H1 (cell line): ENCODE measurements at regions not wholly inside any gene's neighbourhood (a gene's known extent, or its start where the extent isn't known, plus 50 kb on each side); places are given as distances from the start of the nearest gene placed in this dataset.

Source experiments
- MAX ChIP-seq: IDR thresholded peaks from 2 replicates; pipeline ENCODE4 v1.6.1; 2012; ENCODE audit warnings: inconsistent platforms
- RXRA ChIP-seq: IDR thresholded peaks from 2 replicates; pipeline ENCODE4 v1.6.1; 2011; ENCODE audit warnings: low read depth, mild to moderate bottlenecking, low read length, moderate library complexity; ENCODE audit not compliant: insufficient read depth
- SP1 ChIP-seq: IDR thresholded peaks from 2 replicates; pipeline ENCODE4 v1.6.1; 2011; ENCODE audit warnings: low read depth, low read length
- SRF ChIP-seq: IDR thresholded peaks from 2 replicates; pipeline ENCODE4 v1.6.1; 2011; ENCODE audit warnings: mild to moderate bottlenecking, low read depth, low read length, moderate library complexity
- TF ChIP-seq, protein P1 (sequence below), 3 experiments: IDR thresholded peaks; 1 replicate in 2 of 3; 2 replicates in 1 of 3; pipeline versions ENCODE4 v1.5.1 to v1.6.1; 2011; ENCODE audit warnings: low read length in 3 of 3, mild to moderate bottlenecking in 3 of 3, inconsistent platforms in 2 of 3, low read depth in 1 of 3, moderate library complexity in 1 of 3; ENCODE audit not compliant: insufficient read depth in 1 of 3; ENCODE audit errors: control extremely low read depth in 1 of 3

DNA sequence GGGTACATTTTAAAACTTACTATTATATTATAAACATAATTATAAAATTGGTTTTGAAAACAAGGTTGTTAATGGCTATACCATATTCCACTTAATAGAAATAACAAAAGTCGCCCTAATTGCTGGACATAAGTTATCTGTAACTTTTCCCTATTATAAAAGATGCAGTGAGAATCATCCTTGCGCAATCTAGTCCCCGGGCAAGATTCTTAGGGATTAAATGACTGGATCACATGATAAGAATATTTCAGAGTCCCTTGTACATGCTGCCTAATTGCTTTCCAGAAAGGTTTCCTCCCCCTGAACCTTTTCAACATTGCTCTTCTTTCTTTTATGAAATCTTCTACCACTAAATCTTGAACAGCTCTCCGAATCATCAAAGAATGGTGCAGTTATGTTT lies 479.8 kb upstream of the MKI67 start:
- TF ChIP-seq SRF = no peak
- TF ChIP-seq MAX = no peak
- TF ChIP-seq RXRA = no peak
- no peak for TF ChIP-seq SP1
- TF ChIP-seq, protein P1, sequence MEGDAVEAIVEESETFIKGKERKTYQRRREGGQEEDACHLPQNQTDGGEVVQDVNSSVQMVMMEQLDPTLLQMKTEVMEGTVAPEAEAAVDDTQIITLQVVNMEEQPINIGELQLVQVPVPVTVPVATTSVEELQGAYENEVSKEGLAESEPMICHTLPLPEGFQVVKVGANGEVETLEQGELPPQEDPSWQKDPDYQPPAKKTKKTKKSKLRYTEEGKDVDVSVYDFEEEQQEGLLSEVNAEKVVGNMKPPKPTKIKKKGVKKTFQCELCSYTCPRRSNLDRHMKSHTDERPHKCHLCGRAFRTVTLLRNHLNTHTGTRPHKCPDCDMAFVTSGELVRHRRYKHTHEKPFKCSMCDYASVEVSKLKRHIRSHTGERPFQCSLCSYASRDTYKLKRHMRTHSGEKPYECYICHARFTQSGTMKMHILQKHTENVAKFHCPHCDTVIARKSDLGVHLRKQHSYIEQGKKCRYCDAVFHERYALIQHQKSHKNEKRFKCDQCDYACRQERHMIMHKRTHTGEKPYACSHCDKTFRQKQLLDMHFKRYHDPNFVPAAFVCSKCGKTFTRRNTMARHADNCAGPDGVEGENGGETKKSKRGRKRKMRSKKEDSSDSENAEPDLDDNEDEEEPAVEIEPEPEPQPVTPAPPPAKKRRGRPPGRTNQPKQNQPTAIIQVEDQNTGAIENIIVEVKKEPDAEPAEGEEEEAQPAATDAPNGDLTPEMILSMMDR (IDR thresholded peaks at IDR 0.05; ENCODE audit: control extremely low read depth in 1 of 3, insufficient read depth in 1 of 3, low read depth in 1 of 3, low read length in 3 of 3) = no peak
